ENCODE measurements at regions not wholly inside any gene's neighbourhood (a gene's known extent, or its start where the extent isn't known, plus 50 kb on each side); places are given as distances from the start of the nearest gene placed in this dataset.

DNA sequence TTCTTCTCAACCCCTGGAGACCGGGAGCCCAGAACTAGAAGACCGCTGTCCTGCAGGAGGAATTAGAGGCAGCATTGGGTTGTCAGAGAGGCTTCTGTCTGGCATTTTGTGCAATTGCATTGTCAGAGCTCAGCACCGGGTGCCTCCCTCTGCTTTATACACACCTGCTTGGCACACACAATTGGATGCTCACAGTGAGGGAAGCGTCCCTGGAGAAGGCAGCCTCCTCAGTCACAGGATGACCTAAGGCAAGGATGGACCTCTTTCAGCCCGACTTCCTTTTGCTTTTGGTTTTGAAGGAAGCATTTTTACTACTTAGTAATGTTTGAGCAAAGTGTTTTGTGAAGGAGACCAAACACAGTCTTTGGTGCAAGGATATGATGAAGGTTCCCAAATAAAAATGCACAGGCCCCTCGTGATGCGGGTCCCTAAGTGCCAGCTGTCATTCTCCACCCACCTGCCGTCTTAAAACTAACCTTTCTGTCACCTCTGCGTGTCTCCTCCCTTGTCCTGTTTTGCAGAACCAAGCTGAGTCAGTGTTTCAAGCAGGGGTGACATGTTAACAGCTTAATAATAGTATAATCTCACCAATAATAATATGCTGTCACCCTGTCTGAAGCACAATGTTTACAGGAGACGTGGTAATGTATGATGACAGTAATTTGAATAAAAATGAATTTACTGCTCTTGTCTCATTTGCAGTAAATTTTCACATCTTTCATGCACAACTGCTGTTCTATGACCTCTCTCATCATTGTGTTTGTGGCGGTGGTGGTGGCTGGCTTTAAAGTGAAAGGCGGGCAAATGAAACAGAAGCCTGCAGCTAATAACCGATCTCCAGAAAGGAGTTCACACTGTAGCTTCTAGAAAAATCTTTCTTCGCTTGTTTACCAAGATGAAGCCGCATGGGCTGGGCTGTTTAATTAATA lies 430.2 kb upstream of the MKI67 start:
- TF ChIP-seq, protein P1, sequence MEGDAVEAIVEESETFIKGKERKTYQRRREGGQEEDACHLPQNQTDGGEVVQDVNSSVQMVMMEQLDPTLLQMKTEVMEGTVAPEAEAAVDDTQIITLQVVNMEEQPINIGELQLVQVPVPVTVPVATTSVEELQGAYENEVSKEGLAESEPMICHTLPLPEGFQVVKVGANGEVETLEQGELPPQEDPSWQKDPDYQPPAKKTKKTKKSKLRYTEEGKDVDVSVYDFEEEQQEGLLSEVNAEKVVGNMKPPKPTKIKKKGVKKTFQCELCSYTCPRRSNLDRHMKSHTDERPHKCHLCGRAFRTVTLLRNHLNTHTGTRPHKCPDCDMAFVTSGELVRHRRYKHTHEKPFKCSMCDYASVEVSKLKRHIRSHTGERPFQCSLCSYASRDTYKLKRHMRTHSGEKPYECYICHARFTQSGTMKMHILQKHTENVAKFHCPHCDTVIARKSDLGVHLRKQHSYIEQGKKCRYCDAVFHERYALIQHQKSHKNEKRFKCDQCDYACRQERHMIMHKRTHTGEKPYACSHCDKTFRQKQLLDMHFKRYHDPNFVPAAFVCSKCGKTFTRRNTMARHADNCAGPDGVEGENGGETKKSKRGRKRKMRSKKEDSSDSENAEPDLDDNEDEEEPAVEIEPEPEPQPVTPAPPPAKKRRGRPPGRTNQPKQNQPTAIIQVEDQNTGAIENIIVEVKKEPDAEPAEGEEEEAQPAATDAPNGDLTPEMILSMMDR (IDR thresholded peaks at IDR 0.05): no peak
- TF ChIP-seq POLR2A (IDR thresholded peaks at IDR 0.05): no peak

All from lower leg skin (tissue), 3 donors.